ENCODE measurements at regions not wholly inside any gene's neighbourhood (a gene's known extent, or its start where the extent isn't known, plus 50 kb on each side); places are given as distances from the start of the nearest gene placed in this dataset.

DNA sequence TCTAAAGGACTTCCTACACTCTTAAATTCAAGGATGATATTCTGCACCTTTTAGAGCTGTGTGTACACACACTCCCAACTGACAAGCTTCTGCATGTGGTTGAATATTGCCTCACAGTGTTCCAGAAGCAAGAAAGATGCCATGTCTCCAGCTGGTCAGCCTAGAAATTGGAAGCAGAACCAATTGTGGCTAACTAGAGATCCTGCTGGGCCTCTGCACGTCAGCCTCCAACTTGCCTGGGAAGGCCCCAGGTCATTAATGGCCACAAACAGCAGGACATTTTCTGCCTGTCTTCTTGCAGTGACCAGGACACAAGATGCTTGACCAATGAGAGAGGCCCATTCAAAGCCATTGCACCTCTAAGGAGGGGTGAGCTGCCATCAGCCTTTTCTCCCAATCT lies 571.9 kb upstream of the BRINP1 start:
- no peak overlapping the region for H3K4me3 ChIP-seq (ENCODE audit: low read length)

GRCh38 chr9:119938871-119939270 lies 569.6 kb upstream of the BRINP1 start:
- no peak overlapping the region for H3K4me3 ChIP-seq (ENCODE audit: low read length)
- no peak for TF ChIP-seq CTCF (conservative IDR thresholded peaks at IDR 0.05; ENCODE audit: low read depth, low read length)
- no peak for DNase-seq (ENCODE audit: low read depth)

More for the DNA sequence above, 571.9 kb upstream of the BRINP1 start:
- TF ChIP-seq CTCF (conservative IDR thresholded peaks at IDR 0.05; ENCODE audit: low read depth, low read length) = no peak
- no peak for DNase-seq (ENCODE audit: low read depth)

DNA sequence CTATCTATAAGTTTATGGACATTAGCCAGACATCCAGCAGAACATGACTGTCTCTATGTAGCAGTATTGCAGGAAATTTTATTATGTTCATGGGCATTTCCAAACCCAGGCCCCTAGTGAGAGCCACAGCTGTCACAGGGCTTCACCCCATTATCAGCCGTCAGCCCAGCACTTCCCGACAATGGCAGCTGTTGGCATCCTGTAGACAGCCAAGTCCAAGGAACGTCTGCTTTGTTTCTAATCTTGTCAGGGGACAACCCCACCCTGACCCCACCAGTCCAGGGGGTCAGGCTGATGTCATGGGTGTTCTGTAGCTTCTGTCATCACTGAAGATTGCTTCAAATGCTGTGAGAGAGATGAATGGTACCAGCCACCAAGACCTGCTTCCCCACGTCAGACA lies 565.3 kb upstream of the BRINP1 start:
- no peak for TF ChIP-seq CTCF (conservative IDR thresholded peaks at IDR 0.05; ENCODE audit: low read depth, low read length)
- no peak overlapping the region for H3K4me3 ChIP-seq (ENCODE audit: low read length)
- DNase-seq (ENCODE audit: low read depth) = no peak

DNA sequence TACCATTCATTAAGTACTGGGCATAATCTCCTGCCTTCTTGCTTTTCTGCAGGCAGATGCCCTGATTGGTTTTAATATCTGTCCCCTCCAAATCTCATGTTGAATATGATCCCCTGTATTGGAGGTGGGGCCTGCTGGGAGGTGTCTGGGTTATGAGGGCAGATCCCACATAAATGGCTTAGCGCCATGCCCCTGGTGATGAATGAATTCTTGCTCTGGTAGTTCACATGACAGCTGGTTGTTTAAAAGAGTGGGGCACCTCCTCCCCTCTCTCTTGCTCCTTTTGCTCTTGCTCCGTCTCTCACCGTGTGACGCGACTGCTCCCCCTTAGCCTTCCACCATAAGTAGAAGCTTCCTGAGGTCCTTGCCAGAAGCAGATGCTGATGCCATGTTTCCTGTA lies 564.0 kb upstream of the BRINP1 start:
- H3K4me3 ChIP-seq (ENCODE audit: low read length) = no peak overlapping the region
- TF ChIP-seq CTCF (conservative IDR thresholded peaks at IDR 0.05; ENCODE audit: low read depth, low read length) = no peak
- no peak for DNase-seq (ENCODE audit: low read depth)

DNA sequence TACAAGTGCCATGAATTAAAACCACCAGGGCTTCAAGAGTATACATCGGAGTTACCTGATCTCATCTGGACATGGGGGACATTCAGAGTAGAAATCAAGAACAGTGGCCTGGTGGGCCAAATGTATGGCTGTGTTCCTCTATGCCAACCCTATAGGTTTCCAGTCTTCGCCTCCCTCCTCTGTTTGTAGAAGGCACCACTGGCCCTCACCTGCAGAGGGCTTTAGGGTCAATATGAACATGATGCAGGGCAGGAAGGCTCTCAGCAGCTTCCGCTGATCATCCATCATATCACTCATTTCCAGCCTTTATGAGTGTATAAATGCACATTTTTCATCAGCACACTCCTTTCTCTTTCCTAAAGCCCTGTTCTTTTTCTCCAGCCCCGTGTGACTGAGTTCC lies 555.5 kb upstream of the BRINP1 start:
- DNase-seq (ENCODE audit: low read depth) = no peak
- no peak overlapping the region for H3K4me3 ChIP-seq (ENCODE audit: low read length)
- TF ChIP-seq CTCF (conservative IDR thresholded peaks at IDR 0.05; ENCODE audit: low read depth, low read length) = no peak

- TF ChIP-seq CTCF (conservative IDR thresholded peaks at IDR 0.05; ENCODE audit: low read depth, low read length) = no peak
- H3K4me3 ChIP-seq (ENCODE audit: low read length) = no peak overlapping the region
- DNase-seq (ENCODE audit: low read depth) = no peak
Measured at GRCh38 chr9:119917175-119917574, 547.9 kb upstream of the BRINP1 start.

DNA sequence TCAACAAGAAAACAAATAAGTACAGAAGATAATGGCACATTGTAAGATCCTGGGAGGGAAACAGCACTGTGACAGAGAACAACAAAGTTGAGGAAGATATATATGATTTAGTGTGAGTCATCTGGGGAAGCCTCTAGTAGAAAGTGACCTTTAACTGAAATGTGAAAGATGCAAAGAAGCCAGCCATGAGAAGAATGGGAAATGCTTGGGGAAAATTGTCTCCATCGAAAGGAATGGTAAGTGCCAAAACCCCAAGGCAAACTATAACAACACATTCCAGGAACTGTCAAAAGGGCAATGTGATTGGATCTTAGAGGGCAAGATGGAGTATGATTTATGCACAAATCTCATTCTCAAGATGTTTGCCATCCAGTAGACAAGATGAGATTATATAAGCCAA lies 537.8 kb upstream of the BRINP1 start:
- TF ChIP-seq CTCF (conservative IDR thresholded peaks at IDR 0.05; ENCODE audit: low read depth, low read length) = no peak
- no peak overlapping the region for H3K4me3 ChIP-seq (ENCODE audit: low read length)
- no peak for DNase-seq (ENCODE audit: low read depth)

Data from retinal pigment epithelial cell (primary cell).